Stimulated activated naive CD4-positive, alpha-beta T cell (primary cell): ENCODE measurements at regions not wholly inside any gene's neighbourhood (a gene's known extent, or its start where the extent isn't known, plus 50 kb on each side); places are given as distances from the start of the nearest gene placed in this dataset.

Experiments used
- DNase-seq, 6 experiments: peaks; one replicate each; lab custom pipeline; 2025; lab: John Stamatoyannopoulos, UW

GRCh38 chr1:82215056-82215852 is 414.5 kb downstream of the ADGRL2 start:
- no peak for DNase-seq

DNA sequence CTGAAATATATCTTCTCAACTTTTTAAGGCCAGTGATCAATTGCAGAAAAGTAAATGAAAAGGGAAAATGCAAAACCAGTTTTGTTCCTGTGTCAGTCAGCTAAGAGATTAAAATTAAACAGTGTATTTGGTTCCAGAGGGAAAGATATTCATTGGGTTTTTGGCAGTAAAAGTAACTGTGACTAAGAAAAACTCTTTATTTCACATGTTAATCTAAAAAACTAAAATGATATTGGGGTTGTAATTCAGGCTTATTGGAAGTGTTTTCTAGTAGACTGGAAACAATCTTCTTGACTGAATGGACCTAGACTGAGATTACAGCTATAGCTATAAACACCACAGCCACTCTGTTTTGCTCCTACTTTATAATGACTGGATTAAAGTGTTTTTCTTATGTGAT is 413.9 kb downstream of the ADGRL2 start:
- no peak for DNase-seq

GRCh38 chr1:82197606-82198005 is 396.9 kb downstream of the ADGRL2 start:
- DNase-seq = no peak

DNA sequence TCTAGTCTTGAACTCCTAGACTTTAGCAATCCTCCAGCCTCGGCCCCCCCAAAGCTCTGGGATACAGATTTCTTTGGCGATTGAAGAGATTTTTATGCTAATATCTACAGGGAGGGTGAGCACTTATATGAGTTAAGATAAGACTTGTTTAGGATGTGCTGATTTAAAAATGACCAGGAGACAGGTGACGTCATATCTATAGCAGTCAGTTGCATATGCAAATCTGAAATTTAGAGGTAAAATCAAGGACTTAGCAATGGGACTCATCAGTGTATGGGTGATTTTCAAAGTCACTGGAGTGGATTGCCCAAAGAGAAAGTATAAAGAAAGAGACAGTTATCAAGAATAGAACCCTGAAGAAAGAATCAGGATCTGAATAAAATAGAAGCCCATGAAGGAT is 394.5 kb downstream of the ADGRL2 start:
- DNase-seq = no peak

- no peak for DNase-seq
Observed at GRCh38 chr1:82185084-82185483, 384.4 kb downstream of the ADGRL2 start.

GRCh38 chr1:82181846-82182245 is 381.1 kb downstream of the ADGRL2 start:
- DNase-seq = no peak

DNA sequence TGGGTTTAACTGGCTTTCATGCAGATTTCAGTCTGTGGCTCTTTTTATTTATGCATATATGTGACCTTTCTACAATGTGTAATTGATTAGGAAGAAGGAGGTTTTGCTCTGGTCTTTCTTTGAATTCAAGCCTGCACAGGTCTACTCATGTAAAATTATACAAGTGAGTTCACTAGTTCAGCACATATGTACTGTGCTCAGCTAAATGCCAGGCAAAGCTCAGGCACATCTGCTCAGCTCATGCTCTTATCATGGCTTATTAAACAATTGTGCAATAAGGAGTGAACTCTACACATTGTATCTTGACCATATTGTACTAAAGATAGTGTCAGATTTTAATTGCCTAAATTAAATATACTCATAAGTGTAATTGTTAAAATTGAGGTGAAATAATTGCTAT is 378.4 kb downstream of the ADGRL2 start:
- no peak for DNase-seq

GRCh38 chr1:82177192-82177591 is 376.5 kb downstream of the ADGRL2 start:
- no peak for DNase-seq

GRCh38 chr1:82171955-82172354 is 371.2 kb downstream of the ADGRL2 start:
- DNase-seq = no peak

DNA sequence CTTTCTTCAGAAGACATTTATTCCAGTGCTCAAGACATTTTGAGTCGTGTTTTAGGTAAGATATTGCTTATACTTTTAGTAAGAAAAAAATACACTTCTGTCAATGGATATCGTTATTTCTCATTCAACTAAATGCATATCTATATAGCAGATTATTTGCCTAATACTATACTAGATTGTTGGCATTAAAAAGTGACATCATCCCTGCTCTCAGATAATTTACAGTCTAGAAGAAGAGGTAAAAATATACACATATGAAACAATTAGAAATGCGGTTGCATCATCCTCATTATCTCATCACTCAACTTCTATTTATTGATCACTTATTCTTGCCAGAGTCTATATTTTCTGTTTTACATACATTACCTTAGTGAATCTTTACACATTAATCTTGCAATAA is 367.7 kb downstream of the ADGRL2 start:
- no peak for DNase-seq

DNA sequence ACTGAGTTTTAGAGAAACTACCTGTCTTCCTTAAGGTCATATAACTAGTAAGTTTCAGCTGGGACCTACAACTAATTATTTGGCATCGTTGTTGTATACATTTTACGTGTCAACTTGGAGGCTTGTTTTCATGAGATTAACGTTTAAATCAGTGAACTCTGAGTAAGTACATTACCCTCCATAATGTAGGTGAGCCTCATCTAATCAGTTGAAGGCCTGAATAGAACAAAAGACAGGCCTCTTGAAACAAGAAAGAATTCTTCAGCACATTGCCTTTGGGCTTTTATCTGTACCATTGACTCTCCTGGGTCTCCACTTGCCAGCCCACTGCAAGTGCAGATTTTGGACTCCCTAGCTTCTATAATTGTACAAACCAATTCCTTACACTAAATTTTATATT is 364.6 kb downstream of the ADGRL2 start:
- no peak for DNase-seq

DNA sequence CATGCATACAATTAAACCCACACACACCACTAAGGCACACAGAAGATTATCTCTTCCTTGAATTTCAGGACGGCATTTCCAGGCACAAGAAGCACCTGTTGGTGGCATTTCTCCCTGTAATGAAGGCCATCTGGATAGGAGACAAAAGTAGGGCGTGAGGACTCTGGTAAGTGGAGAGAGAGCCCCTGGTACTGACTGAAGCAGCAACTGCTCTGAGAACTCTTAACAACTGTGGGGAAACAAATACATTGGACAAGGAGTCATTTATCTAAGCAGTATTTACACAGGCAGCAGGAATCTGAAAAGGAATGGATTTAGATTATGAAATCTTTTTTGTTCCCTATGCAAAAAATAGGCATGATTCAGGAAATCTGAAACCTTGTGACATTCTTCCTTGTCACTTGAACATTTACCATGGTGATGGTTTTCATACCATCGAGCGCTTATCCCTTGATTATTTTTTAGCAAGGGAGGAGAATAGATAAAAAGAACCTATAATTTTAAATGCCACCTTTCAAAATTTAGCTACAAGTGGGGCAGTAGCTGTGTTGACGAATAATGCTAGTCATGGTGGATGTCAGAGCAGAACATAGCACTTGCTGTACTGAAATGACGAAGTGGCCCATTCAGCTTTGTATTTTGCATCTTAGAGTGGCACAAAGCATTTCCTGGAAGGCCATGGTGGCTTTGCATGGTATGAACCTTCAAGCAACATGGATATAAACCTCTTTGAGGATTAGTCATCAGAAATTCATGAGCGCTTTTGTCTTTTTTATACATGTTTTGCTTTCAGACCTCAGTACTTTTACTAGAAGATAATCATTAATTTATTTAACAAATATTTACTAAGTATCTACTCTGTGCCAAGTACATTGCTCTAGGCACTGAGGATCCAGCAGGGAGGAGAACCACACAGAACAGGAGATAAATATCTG is 362.0 kb downstream of the ADGRL2 start:
- DNase-seq = no peak

DNA sequence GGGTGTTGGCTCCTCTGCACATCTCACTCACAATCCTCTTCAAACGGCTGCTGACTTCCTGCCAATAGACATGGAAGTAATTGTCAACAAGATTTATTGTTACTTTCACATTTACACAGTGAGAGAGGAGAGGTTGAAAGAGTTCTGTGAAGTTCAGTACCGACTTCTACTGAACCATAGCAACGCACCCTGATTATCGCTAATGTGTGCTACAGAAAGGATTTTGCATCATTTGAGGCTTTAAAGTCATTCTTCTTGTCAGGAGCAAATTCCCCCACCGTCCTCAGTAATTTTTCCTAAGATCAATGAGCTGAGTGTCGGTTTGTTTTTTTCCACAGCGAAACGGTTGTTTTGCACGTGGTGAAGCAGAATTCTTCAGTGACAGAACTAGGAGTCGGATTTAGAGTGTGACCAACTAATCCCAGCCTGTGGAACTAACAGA is 361.0 kb downstream of the ADGRL2 start:
- DNase-seq = peak in 1 of 6 experiments; percentile 3

DNA sequence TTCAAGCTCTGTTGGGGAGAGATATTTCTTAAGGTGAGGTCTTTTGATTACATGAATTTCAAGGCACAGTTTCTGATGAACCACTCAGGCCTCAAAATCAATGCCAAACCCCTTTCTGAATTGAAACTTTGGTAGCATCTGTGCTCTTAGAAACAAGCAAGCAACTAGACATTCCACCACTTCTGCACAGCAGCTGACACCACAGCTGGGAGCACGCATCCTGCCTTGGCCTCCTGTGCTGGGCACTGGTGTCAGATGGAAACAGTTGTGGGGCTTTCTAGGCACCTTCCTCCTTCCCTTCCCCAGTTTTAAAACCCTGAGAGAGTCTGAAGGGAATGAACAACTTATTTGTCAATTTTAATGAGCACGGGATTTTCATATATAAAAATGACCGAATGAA is 360.2 kb downstream of the ADGRL2 start:
- no peak for DNase-seq

GRCh38 chr1:82160036-82160435 is 359.3 kb downstream of the ADGRL2 start:
- DNase-seq = no peak

DNA sequence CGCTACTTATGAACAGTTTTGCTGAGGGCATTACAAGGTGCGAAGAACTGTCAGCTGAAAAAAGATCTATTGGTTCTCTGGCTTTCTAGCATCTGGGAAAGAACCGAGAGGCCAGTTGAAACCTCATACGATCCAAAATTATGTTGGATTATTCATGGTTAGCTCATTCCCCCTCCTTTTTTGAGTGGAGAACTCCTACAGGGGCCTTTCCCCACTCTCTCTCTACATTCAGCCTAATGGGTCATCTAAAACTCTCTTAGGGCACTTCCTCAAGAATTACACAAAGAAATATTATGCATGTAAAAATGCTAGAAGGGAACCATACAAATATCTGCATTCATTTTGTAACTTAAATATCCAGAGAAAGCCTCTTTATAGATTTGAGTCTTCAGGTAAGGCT is 358.2 kb downstream of the ADGRL2 start:
- no peak for DNase-seq

- DNase-seq = no peak
Observed at GRCh38 chr1:82154219-82154970, 353.7 kb downstream of the ADGRL2 start.

DNA sequence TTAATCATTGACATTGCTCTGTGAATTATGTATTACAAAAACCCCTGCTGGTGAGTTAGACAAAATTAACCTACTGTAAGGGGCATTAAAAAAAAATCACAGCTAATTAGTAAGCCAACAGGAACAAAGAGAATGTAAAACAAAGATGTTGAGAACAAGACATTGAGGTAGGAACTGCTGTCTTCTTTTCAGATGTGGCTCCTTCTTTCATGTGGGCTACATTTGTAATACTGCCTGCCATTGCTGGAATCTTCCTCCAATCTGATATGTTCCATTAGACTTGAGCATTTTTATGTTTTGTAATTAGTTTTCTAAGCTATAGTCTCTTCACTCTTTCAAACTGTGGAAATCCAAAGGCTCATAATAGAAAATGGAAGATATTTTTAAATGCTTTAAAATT is 353.0 kb downstream of the ADGRL2 start:
- DNase-seq = no peak

- no peak for DNase-seq
Observed at GRCh38 chr1:82153272-82153629, 352.5 kb downstream of the ADGRL2 start.

GRCh38 chr1:82152356-82153271 is 351.9 kb downstream of the ADGRL2 start:
- DNase-seq = no peak

DNA sequence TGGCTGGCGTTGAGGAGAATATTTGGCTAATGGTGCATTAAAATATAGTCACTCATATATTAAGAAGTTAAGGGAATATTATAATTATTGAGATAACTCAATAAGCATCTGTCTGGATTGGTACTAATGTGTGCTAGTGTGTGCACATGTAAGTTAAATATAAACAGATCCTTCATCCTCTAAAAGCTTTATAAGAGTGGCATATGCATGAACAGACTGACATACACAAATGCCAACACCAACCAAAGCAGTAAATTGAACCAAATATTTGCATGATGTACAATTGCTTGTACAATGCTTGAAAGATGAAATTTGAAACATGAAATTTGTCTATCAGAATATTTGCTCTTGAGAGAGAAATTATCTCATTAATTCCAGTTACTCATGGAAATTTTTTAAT is 344.9 kb downstream of the ADGRL2 start:
- DNase-seq = no peak
